ENCODE measurements at regions not wholly inside any gene's neighbourhood (a gene's known extent, or its start where the extent isn't known, plus 50 kb on each side); places are given as distances from the start of the nearest gene placed in this dataset.

- Mint-ChIP-seq H3K4me1 (no peaks in the 10 kb centered on the region), H3K27me3 (peaks cover 38% of the 10 kb centered on the region), H3K4me3 (no peak overlapping the region), H3K9me3 (ENCODE audit: insufficient read depth) (no peaks in the 10 kb centered on the region), H3K27ac (no peak overlapping the region)
- H3K79me2 ChIP-seq (ENCODE audit: control insufficient read depth, insufficient read depth, low read length), result no peaks in the 10 kb centered on the region
- H3K27ac ChIP-seq (ENCODE audit: low read length in 2 of 2), result no peak overlapping the region
- DNase-seq, result no peak
- H3K36me3 ChIP-seq (replicated peaks in 1 of 2; ENCODE audit: control extremely low read depth in 1 of 2, control insufficient read depth in 1 of 2, extremely low read depth in 1 of 2, insufficient read depth in 2 of 2, low read length in 1 of 2), result no peaks in the 10 kb centered on the region
- no peak for ATAC-seq (ENCODE audit: low read depth)
- no peaks in the 10 kb centered on the region for H3K4me1 ChIP-seq (ENCODE audit: control insufficient read depth in 2 of 2, insufficient read depth in 2 of 2, low read length in 2 of 2)
- no peak overlapping the region for H3K9ac ChIP-seq (ENCODE audit: low read length)
- no peak overlapping the region for H3K4me3 ChIP-seq (ENCODE audit: control extremely low read depth in 1 of 5, extremely low read depth in 1 of 5, insufficient read depth in 1 of 5, low read depth in 2 of 5, low read length in 4 of 5)
- H2AFZ ChIP-seq (ENCODE audit: insufficient read depth, low read depth, low read length, poor library complexity, severe bottlenecking), result no peak overlapping the region
- ChIA-PET CTCF (no interaction called here), POLR2A (no interaction called here)
- intact Hi-C loops (cut with micrococcal nuclease), result no loop called here
- whole genome bisulfite sequencing (ENCODE audit: insufficient coverage), result no CpG with 5 or more reads among the region's 4 CpGs
- no peak for TF ChIP-seq EZH2 (IDR thresholded peaks at IDR 0.05; ENCODE audit: borderline replicate concordance, insufficient read depth, low read depth, low read length, poor library complexity, severe bottlenecking)
- TF ChIP-seq CTCF (IDR thresholded peaks at IDR 0.05), result no peak
- H3K4me2 ChIP-seq (replicated peaks; ENCODE audit: low read depth, low read length, poor library complexity, severe bottlenecking), result no peak overlapping the region
- peaks cover 0 to 7% (median 0%) of the 10 kb centered on the region in 4 experiments for H3K27me3 ChIP-seq (replicated peaks in 1 of 4; ENCODE audit: control extremely low read depth in 1 of 4, control insufficient read depth in 3 of 4, insufficient read depth in 4 of 4, low read length in 3 of 4)
- no peaks in the 10 kb centered on the region for H4K20me1 ChIP-seq (ENCODE audit: control insufficient read depth, insufficient read depth, low read length, poor library complexity, severe bottlenecking)
- H3K9me3 ChIP-seq (ENCODE audit: control extremely low read depth in 1 of 3, control insufficient read depth in 2 of 3, insufficient read depth in 1 of 3, low read length in 2 of 3), result no peaks in the 10 kb centered on the region
Observed at GRCh38 chr15:62519900-62520299, 354.8 kb upstream of the C2CD4B start.

DNA sequence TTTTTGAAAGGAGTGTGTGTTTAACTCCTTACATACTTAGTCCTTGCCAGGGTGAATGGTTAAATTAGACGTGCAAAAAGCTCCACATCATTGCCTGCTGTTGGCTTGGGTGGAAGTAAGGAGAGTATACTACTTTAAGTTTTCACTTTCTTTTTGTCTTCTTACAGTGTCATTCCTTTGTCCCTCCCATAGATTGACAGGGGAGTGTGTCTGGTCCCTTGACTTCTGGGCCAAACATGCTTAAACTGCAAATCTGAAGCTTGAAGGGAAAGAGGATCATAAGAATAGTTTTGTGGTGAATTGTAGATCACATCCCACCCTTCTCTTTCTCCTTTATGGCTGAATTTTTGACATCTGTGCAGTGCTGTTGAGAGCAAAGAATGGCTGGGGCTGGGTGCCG is 355.8 kb upstream of the C2CD4B start:
- no peak overlapping the region for H3K4me3 Mint-ChIP-seq
- H3K4me2 ChIP-seq (replicated peaks; ENCODE audit: low read depth, low read length, poor library complexity, severe bottlenecking), result no peak overlapping the region
- H3K9me3 ChIP-seq (ENCODE audit: control extremely low read depth in 1 of 3, control insufficient read depth in 2 of 3, insufficient read depth in 1 of 3, low read length in 2 of 3), result no peaks in the 10 kb centered on the region
- ATAC-seq (ENCODE audit: low read depth) (no peak), DNase-seq (no peak)
- no peak overlapping the region for H3K4me3 ChIP-seq (ENCODE audit: control extremely low read depth in 1 of 5, extremely low read depth in 1 of 5, insufficient read depth in 1 of 5, low read depth in 2 of 5, low read length in 4 of 5)
- H2AFZ ChIP-seq (ENCODE audit: insufficient read depth, low read depth, low read length, poor library complexity, severe bottlenecking), result no peak overlapping the region
- intact Hi-C loops (cut with micrococcal nuclease), result no loop called here
- POLR2A ChIA-PET, result no interaction called here
- peaks cover 36% of the 10 kb centered on the region for H3K27me3 Mint-ChIP-seq
- H3K4me1 ChIP-seq (ENCODE audit: control insufficient read depth in 2 of 2, insufficient read depth in 2 of 2, low read length in 2 of 2), result no peaks in the 10 kb centered on the region
- H3K36me3 ChIP-seq (replicated peaks in 1 of 2; ENCODE audit: control extremely low read depth in 1 of 2, control insufficient read depth in 1 of 2, extremely low read depth in 1 of 2, insufficient read depth in 2 of 2, low read length in 1 of 2), result no peaks in the 10 kb centered on the region
- no peaks in the 10 kb centered on the region for H4K20me1 ChIP-seq (ENCODE audit: control insufficient read depth, insufficient read depth, low read length, poor library complexity, severe bottlenecking)
- peaks cover 0 to 7% (median 0%) of the 10 kb centered on the region in 4 experiments for H3K27me3 ChIP-seq (replicated peaks in 1 of 4; ENCODE audit: control extremely low read depth in 1 of 4, control insufficient read depth in 3 of 4, insufficient read depth in 4 of 4, low read length in 3 of 4)
- WGBS (ENCODE audit: insufficient coverage), result no CpG with 5 or more reads among the region's 2 CpGs
- CTCF ChIA-PET, result no interaction called here
- H3K27ac ChIP-seq (ENCODE audit: low read length in 2 of 2), result no peak overlapping the region
- H3K9ac ChIP-seq (ENCODE audit: low read length), result no peak overlapping the region
- no peaks in the 10 kb centered on the region for H3K9me3 Mint-ChIP-seq (ENCODE audit: insufficient read depth)
- H3K27ac Mint-ChIP-seq, result no peak overlapping the region
- H3K79me2 ChIP-seq (ENCODE audit: control insufficient read depth, insufficient read depth, low read length), result no peaks in the 10 kb centered on the region
- TF ChIP-seq EZH2 (IDR thresholded peaks at IDR 0.05; ENCODE audit: borderline replicate concordance, insufficient read depth, low read depth, low read length, poor library complexity, severe bottlenecking), result no peak
- TF ChIP-seq CTCF (IDR thresholded peaks at IDR 0.05), result no peak
- no peaks in the 10 kb centered on the region for H3K4me1 Mint-ChIP-seq

Measured in B cell (primary cell).